ENCODE measurements at regions not wholly inside any gene's neighbourhood (a gene's known extent, or its start where the extent isn't known, plus 50 kb on each side); places are given as distances from the start of the nearest gene placed in this dataset.

DNA sequence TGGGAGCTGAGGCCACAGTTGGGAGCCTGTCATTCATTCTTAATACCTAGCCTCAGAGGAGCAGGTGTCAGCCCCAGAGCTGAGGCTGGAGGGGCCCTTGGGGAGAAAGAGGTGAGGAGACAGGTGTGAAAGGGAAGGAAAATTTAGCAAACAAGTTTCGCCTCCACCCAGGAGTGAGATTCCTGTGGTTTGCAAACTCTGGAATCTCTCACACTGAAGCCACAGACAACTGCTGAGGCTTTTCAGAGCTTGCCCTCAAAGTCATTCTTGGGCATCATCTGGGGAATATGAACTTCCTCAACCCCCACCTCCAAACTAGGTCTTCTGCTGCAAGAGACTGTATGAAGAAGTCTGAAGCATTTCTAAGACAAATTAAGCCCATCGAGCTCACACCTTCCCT lies 589.5 kb upstream of the TBX3 start:
- Histone ChIP-seq H3K27me3 (no peaks in the 10 kb centered on the region), H3K4me1 (no peaks in the 10 kb centered on the region), H3K4me3 (no peak overlapping the region), H3K27ac (no peak overlapping the region), H3K9me3 (no peaks in the 10 kb centered on the region), H3K36me3 (no peaks in the 10 kb centered on the region)
- DNase-seq (ENCODE audit: low spot score in 2 of 2): no peak
- intact Hi-C loops (cut with DNase I; ENCODE audit: low total_unique reads): no loop called here
- TF ChIP-seq CTCF (IDR thresholded peaks at IDR 0.05): no peak
- no peak for TF ChIP-seq POLR2AphosphoS5 (IDR thresholded peaks at IDR 0.05)
- no peak for TF ChIP-seq POLR2A (IDR thresholded peaks at IDR 0.05)

DNA sequence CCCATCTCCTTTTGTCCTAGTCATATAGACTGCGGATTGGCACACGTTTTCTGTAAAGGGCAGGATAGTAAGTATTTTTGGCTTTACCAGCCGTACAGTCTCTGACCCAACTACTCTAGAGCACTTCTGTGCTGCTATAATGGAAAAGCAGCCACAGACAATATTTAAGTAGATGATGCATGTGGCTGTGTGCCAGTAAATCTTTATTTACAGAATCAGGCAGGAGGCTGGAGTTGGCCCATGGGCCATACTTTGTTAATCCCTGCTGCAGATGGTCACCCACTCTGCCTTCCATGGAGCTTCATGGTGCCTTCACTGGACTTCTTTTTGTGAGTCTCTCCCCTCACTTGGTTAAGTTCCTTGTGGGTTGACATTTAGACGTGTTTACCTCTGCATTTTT lies 584.5 kb upstream of the TBX3 start:
- H3K4me1 ChIP-seq: no peaks in the 10 kb centered on the region
- H3K36me3 ChIP-seq: no peaks in the 10 kb centered on the region
- H3K9me3 ChIP-seq: no peaks in the 10 kb centered on the region
- TF ChIP-seq POLR2A (IDR thresholded peaks at IDR 0.05) (no peak), POLR2AphosphoS5 (IDR thresholded peaks at IDR 0.05) (no peak), CTCF (IDR thresholded peaks at IDR 0.05) (no peak)
- DNase-seq (ENCODE audit: low spot score in 2 of 2): no peak
- H3K4me3 ChIP-seq: no peak overlapping the region
- no peak overlapping the region for H3K27ac ChIP-seq
- no peaks in the 10 kb centered on the region for H3K27me3 ChIP-seq
- intact Hi-C loops (cut with DNase I; ENCODE audit: low total_unique reads): no loop called here

GRCh38 chr12:115267891-115268290 lies 583.9 kb upstream of the TBX3 start:
- intact Hi-C loops (cut with DNase I; ENCODE audit: low total_unique reads): no loop called here
- H3K36me3 ChIP-seq: no peaks in the 10 kb centered on the region

DNA sequence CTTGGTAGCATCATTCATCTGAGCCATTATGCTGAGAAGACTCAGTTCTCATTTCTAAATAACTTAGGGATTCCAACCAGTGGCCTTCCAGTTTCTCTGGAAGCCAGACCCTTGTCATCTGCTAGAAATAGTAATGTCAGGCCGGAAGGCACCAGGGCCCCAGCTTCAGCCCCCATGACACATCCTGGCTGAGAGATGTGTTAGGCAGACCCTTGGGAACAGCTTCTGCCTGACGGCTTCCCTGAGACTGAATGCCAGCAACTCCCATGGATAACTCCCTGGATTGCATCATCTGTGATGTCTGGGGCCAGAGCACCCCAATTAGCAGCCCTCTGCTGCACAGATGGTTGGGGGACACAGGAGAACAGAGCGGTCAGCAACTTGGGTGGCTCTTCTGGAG lies 583.5 kb upstream of the TBX3 start:
- intact Hi-C loops (cut with DNase I; ENCODE audit: low total_unique reads): no loop called here
- peak overlapping the region in 1 of 2 donors; percentile 9 for H3K27ac ChIP-seq
- no peak overlapping the region for H3K4me3 ChIP-seq
- no peaks in the 10 kb centered on the region for H3K27me3 ChIP-seq
- H3K36me3 ChIP-seq: no peaks in the 10 kb centered on the region
- H3K9me3 ChIP-seq: no peaks in the 10 kb centered on the region
- TF ChIP-seq POLR2A (IDR thresholded peaks at IDR 0.05) (no peak), CTCF (IDR thresholded peaks at IDR 0.05) (no peak), POLR2AphosphoS5 (IDR thresholded peaks at IDR 0.05) (no peak)
- no peak for DNase-seq (ENCODE audit: low spot score in 2 of 2)
- no peaks in the 10 kb centered on the region for H3K4me1 ChIP-seq

More at GRCh38 chr12:115267891-115268290, 583.9 kb upstream of the TBX3 start:
- TF ChIP-seq CTCF (IDR thresholded peaks at IDR 0.05): no peak
- TF ChIP-seq POLR2A (IDR thresholded peaks at IDR 0.05): no peak
- TF ChIP-seq POLR2AphosphoS5 (IDR thresholded peaks at IDR 0.05): no peak
- Histone ChIP-seq H3K4me3 (no peak overlapping the region), H3K4me1 (no peaks in the 10 kb centered on the region), H3K27ac (peak overlapping the region in 1 of 2 donors; percentile 9), H3K27me3 (no peaks in the 10 kb centered on the region), H3K9me3 (no peaks in the 10 kb centered on the region)
- no peak for DNase-seq (ENCODE audit: low spot score in 2 of 2)

DNA sequence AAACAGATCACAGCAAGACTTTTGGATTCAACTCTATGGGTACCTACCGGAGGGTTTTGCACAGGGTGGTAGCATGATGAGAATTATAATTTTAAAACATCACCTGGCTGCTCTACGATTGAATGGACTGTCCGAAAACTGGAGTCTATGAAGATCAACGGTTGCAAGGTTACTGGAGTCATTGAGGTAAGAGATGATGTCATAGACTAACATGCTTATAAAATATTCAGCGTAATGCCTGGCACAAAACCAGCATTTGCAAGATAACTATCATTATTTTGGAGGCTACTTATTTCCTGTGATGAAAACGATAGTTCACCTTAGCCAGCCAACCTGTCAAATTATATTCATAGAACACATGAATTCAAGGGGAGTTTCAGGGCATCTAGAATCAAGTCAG lies 580.6 kb upstream of the TBX3 start:
- TF ChIP-seq POLR2AphosphoS5 (IDR thresholded peaks at IDR 0.05) (no peak), CTCF (IDR thresholded peaks at IDR 0.05) (no peak), POLR2A (IDR thresholded peaks at IDR 0.05) (no peak)
- no peak overlapping the region for H3K27ac ChIP-seq
- intact Hi-C loops (cut with DNase I; ENCODE audit: low total_unique reads): no loop called here
- H3K36me3 ChIP-seq: no peaks in the 10 kb centered on the region
- H3K4me3 ChIP-seq: no peak overlapping the region
- no peaks in the 10 kb centered on the region for H3K9me3 ChIP-seq
- no peaks in the 10 kb centered on the region for H3K27me3 ChIP-seq
- DNase-seq (ENCODE audit: low spot score in 2 of 2): no peak
- H3K4me1 ChIP-seq: no peaks in the 10 kb centered on the region
